Fibroblast of villous mesenchyme (primary cell): ENCODE measurements at regions not wholly inside any gene's neighbourhood (a gene's known extent, or its start where the extent isn't known, plus 50 kb on each side); places are given as distances from the start of the nearest gene placed in this dataset.

Source experiments
- DNase-seq: peaks from one replicate; pipeline ENCODE4 v3.0.0-alpha.2; 2010; ENCODE audit warnings: low read depth
- H3K4me3 ChIP-seq: 2 replicates; pipeline ENCODE4 v1.5.1; 2011; ENCODE audit warnings: low read depth, mild to moderate bottlenecking, low read length
- TF ChIP-seq, protein P1 (sequence below): IDR thresholded peaks from 2 replicates; pipeline ENCODE4 v1.5.1; 2012; ENCODE audit warnings: low read depth, mild to moderate bottlenecking, low read length; ENCODE audit not compliant: insufficient read depth

DNA sequence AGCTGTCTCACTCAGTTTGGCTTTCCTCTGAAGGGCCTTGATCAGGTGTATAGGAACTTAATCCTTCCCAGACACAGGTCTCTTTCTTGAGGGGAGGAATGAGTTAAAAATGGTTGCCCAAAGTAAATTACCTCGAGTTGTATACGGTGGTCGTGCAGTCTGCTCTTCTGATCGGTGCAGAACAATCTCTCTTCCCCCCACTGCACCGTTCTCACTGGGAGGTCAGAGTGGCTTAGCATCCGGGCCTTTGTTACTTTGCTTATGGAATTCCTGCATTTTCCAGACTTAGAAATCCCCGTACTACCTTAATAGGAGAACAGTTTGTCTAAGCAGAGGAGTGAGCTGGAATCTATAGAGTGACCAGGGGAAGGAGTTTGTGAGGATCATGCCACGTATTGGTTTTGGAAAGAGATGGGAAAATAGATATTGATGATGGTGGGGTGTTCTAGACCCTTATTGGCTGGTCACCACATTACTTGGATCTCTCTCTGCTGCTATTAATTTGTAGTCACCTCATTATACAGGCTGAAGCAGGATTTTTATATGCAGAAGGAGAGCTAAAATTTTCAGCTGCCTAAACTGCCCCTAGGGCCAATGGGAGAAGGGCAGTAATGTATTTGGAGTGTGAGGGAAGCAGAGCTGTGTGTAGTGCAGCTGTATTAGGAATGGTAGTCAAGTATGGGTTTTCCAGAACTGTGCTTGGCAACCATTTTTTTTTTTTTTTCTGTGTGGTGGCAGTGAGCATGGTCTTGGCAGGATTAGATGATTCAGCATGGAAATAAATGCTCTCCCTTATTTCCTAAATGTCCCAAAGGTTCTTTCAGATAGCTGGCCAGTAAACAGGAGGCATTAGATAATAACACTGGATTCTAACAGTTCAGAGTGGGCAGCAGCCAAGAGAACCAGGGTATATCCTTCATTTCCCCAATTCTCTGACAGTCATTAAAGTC is 81.5 kb downstream of the NDUFS5 start:
- no peak for DNase-seq
- TF ChIP-seq, protein P1, sequence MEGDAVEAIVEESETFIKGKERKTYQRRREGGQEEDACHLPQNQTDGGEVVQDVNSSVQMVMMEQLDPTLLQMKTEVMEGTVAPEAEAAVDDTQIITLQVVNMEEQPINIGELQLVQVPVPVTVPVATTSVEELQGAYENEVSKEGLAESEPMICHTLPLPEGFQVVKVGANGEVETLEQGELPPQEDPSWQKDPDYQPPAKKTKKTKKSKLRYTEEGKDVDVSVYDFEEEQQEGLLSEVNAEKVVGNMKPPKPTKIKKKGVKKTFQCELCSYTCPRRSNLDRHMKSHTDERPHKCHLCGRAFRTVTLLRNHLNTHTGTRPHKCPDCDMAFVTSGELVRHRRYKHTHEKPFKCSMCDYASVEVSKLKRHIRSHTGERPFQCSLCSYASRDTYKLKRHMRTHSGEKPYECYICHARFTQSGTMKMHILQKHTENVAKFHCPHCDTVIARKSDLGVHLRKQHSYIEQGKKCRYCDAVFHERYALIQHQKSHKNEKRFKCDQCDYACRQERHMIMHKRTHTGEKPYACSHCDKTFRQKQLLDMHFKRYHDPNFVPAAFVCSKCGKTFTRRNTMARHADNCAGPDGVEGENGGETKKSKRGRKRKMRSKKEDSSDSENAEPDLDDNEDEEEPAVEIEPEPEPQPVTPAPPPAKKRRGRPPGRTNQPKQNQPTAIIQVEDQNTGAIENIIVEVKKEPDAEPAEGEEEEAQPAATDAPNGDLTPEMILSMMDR = no peak

DNA sequence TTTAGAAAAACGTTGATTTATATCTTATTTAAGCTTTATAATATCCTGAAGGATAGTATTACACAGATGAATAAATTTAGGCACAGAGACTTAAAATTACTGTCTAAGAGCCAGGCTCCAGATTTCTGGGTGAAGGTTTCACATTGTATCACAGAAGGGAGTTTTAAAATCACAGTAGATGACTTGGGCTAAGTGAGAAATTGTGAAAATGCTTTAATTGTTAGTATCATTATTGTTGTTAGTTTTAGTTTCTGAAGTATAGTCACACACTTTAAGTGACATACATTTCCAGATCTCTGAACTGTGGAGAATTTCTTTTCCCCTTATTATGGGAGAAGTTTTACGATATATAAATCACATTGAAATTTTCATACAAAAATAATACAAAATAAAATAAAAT is 83.5 kb downstream of the NDUFS5 start:
- no peak for DNase-seq
- TF ChIP-seq, protein P1 = no peak
- no peak overlapping the region for H3K4me3 ChIP-seq

More for the DNA sequence above, 81.5 kb downstream of the NDUFS5 start:
- peak overlapping the region; percentile 72 for H3K4me3 ChIP-seq

DNA sequence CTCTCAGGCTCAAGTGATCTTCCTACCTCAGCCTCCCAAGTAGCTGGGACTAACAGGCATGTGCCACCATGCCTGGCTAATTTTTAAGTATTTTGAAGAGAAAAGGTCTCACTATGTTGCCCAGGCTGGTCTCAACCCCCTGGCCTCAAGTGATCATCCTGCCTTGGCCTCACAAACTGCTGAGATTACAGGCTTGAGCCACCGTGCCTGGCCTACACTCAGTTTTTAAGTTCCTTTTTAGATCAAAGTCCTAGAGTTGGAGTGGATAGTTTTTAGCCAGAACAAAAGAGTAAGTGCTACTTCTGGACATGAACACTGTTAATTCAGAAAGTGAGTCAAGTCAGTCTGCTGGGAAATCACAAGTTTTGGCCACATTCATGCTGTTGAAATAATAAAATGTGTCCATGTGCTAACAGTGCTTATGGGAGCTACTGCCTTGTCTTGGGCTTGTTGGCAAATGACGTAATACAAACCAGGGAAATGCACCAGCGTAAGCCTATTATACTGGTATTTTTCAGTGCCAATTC is 84.2 kb downstream of the NDUFS5 start:
- TF ChIP-seq, protein P1 = no peak
- peak; percentile 88 for DNase-seq
- no peak overlapping the region for H3K4me3 ChIP-seq

DNA sequence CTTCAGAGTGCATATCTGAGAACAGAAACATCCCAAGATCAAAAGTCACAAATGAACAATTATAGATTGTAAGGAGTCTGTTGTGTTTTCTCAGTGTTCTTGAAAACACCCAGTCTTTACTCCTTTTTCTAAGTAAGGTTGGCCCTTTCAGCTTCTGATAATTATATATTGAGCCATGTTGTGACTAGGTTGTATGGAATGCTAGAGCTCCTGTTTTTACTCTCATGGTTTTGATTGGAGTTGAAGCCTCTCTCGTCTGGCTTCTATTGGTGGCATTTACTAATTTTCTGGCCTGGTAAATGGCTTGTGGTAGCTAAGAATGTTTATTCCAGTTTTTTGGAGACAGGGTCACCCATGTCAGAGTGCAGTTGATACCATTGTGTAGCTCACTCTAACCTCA is 84.7 kb downstream of the NDUFS5 start:
- no peak overlapping the region for H3K4me3 ChIP-seq
- TF ChIP-seq, protein P1 = no peak
- peak; percentile 73 for DNase-seq

DNA sequence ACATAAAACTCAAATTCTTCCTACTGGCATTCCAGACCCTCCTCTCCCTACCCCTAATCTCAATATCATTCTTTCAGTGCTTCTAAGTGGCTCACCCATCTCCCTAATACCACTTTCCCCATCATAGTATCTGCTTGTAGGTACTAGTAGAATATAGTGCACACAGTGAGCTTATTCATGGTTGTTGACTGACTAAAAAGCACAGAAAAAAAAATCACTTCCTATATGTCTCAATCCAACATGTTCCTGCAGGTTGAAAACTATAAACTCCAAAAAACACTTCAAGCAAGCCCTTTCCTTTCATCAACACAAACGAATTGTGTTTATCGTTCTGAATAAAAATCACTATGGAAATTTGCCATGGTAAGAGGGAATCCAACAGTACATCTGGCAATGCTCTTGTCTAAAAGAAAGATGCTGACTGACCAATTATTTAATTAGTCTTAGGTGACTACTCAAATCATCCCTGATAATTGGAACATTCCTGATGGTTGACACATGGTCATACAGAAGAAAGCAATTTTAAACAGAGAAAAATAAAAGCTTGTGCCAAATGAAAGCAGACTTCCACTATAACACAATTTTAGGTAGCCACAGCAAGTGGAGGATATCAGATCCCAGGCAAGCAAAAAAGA is 87.1 kb downstream of the NDUFS5 start:
- H3K4me3 ChIP-seq = no peak overlapping the region
- no peak for DNase-seq
- TF ChIP-seq, protein P1 = no peak

DNA sequence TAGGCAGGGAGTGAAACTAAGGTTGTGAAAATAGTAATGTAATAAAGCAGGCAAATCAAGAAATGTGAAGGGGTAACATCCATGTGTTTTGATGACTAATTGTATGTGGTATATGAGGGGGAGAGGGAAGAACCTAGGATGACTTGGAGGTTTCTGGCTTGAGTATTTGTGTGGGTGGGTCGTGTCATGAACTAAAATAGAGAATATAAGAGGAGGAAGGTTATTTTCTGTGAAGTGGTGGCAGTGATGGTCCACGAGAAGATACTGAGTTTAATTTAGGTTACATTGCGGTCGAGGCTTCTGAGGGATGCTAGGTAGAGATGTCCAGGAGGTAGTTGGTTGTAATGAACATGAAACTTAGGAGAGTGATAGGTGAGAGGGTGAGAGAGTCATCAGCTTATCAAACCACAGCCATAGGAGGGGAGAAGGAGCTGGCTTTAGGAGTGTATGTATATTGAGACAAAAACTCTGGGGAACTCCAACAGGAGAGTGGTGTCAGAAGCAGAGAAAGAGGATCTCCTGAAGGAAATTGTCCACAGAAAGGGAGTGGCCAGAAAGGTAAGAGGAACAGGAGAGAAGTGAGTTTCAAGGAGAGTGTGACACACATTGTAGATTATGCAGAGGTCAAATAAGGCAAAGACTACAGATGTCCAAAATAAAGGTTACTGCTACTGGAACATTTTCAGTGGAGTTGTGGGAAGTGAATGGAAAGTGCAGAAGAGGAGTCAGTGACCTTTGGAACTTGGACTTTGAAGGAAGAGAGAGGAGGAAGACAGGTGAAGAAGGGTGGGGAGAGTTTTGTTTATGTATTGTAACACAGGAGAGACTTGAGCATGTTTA is 89.0 kb upstream of the MACF1 start:
- H3K4me3 ChIP-seq = no peak overlapping the region
- no peak for DNase-seq
- TF ChIP-seq, protein P1 = no peak
